K562 (cell line): ENCODE measurements at regions not wholly inside any gene's neighbourhood (a gene's known extent, or its start where the extent isn't known, plus 50 kb on each side); places are given as distances from the start of the nearest gene placed in this dataset.

Experiments
- ATAC-seq: fragments of 200-7000 bp; cut with Tn5 transposase; 3 replicates; pipeline ENCODE4 v1.9.1; 2020; ENCODE audit warnings: moderate library complexity
- BruUV-seq: library from RNA; stranded (reverse); fragments of 400-500 nt; replicated peaks from 2 replicates; lab custom pipeline; 2021; lab: Mats Ljungman, UMichigan
- CTCF ChIA-PET: fragments of 300-600 bp; formaldehyde crosslinking; extraction: SDS; loops from one replicate; lab custom pipeline; 2021; ENCODE audit warnings: low intra/inter-chr PET ratio; lab: Yijun Ruan, JAX
- POLR2A ChIA-PET: fragments of 300-600, 350-650 bp; sonication (Branson Sonifier 250); formaldehyde crosslinking; extraction: SDS; loops from one replicate; lab custom pipeline; 2021; ENCODE audit warnings: antibody characterized with exemption, inconsistent platforms; lab: Yijun Ruan, JAX
- DNase-seq, 4 experiments: peaks; one replicate each; pipeline versions ENCODE4 v3.0.0 to v3.0.0-alpha.2; 2011 to 2018; ENCODE audit warnings: low spot score in 3 of 4, mixed read lengths in 3 of 4; ENCODE audit errors: extremely low read depth in 1 of 4
- FAIRE-seq: peaks from 2 replicates; lab custom pipeline; 2011; peaks lifted over from hg19 to GRCh38; lab: Jason Lieb, UNC
- H2AFZ ChIP-seq: 2 replicates; pipeline ENCODE4 v1.6.0; 2011; ENCODE audit warnings: low read depth, low read length, control low read depth, inconsistent platforms
- H3K27ac ChIP-seq: fragments of 200-600 bp; 3 replicates; pipeline ENCODE4 v1.8.0; 2011; ENCODE audit warnings: low read depth, mild to moderate bottlenecking, control low read depth, inconsistent platforms, low read length, moderate library complexity, mixed read lengths; ENCODE audit errors: extremely low read depth
- H3K27me3 ChIP-seq, 2 experiments: fragments of 300-600 bp in 1 of 2; 2 replicates in 1 of 2; 3 replicates in 1 of 2; pipeline versions ENCODE4 v1.6.0 to v1.8.0; 2011; ENCODE audit warnings: inconsistent platforms in 2 of 2, low read length in 2 of 2, mild to moderate bottlenecking in 1 of 2, mixed read lengths in 1 of 2, moderate library complexity in 1 of 2; ENCODE audit not compliant: control insufficient read depth in 2 of 2, insufficient read depth in 2 of 2
- H3K36me3 ChIP-seq: fragments of 300-600 bp; 3 replicates; pipeline ENCODE4 v1.8.0; 2011; ENCODE audit warnings: mild to moderate bottlenecking, low read length, inconsistent platforms; ENCODE audit not compliant: control insufficient read depth, insufficient read depth
- H3K4me1 ChIP-seq, 2 experiments: fragments of 200-600 bp in 1 of 2; replicated peaks in 1 of 2; 2 replicates in 1 of 2; 3 replicates in 1 of 2; pipeline versions ENCODE4 v1.5.1 to v1.8.0; 2011; ENCODE audit warnings: inconsistent platforms in 2 of 2, low read length in 2 of 2, mild to moderate bottlenecking in 1 of 2, mixed read lengths in 1 of 2, moderate library complexity in 1 of 2; ENCODE audit not compliant: control insufficient read depth in 2 of 2, insufficient read depth in 2 of 2
- H3K4me2 ChIP-seq: 2 replicates; pipeline ENCODE4 v1.6.1; 2011; ENCODE audit warnings: low read length, control low read depth, inconsistent platforms, mixed read lengths; ENCODE audit not compliant: insufficient read depth
- H3K4me3 ChIP-seq: fragments of 200-600 bp; sonication (generic), shearing (Covaris generic); 2 replicates; pipeline ENCODE4 v1.5.1; 2016; ENCODE audit warnings: control low read depth, inconsistent platforms
- H3K79me2 ChIP-seq: fragments of 200-600 bp; 3 replicates; pipeline ENCODE4 v1.8.0; 2011; ENCODE audit warnings: low read length, inconsistent platforms; ENCODE audit not compliant: control insufficient read depth, insufficient read depth
- H3K9ac ChIP-seq, 2 experiments: 2 replicates each; pipeline versions ENCODE4 v1.6.0 to v1.6.1; 2011; ENCODE audit warnings: low read depth in 2 of 2, low read length in 2 of 2, control low read depth in 1 of 2, inconsistent platforms in 1 of 2, mild to moderate bottlenecking in 1 of 2, mixed read lengths in 1 of 2; ENCODE audit not compliant: insufficient read depth in 1 of 2
- H3K9me1 ChIP-seq: one replicate; pipeline ENCODE4 v1.6.0; 2011; ENCODE audit warnings: inconsistent platforms, mild to moderate bottlenecking, low read length, moderate library complexity; ENCODE audit not compliant: control insufficient read depth, insufficient read depth
- H3K9me3 ChIP-seq: replicated peaks from 2 replicates; pipeline ENCODE4 v1.5.1; 2011; ENCODE audit warnings: low read depth, low read length, inconsistent platforms; ENCODE audit not compliant: control insufficient read depth, insufficient read depth
- H4K20me1 ChIP-seq: replicated peaks from 2 replicates; pipeline ENCODE4 v1.6.1; 2011; ENCODE audit warnings: low read length, inconsistent platforms, mixed read lengths; ENCODE audit not compliant: control insufficient read depth, insufficient read depth
- CEBPG ChIP-seq, 3 experiments: fragments of 200-800 bp in 1 of 3; sonication (Bioruptor generic) in 1 of 3; sonication (generic) in 1 of 3; formaldehyde crosslinking in 1 of 3; IDR thresholded peaks in 2 of 3; conservative IDR thresholded peaks in 1 of 3; 2 replicates each; pipeline versions ENCODE4 v1.6.1 to v1.8.0; 2016 to 2022; ENCODE audit warnings: missing compliant biosample characterization in 2 of 3, missing genetic modification characterization in 2 of 3, mild to moderate bottlenecking in 1 of 3, missing genetic modification reagents in 1 of 3
- CREM ChIP-seq: IDR thresholded peaks from 2 replicates; pipeline ENCODE4 v1.6.1; 2014; ENCODE audit warnings: antibody characterized with exemption, low read depth
- EP400 ChIP-seq: fragments of 450-650 bp; IDR thresholded peaks from 2 replicates; pipeline ENCODE4 v1.6.1; 2017; ENCODE audit warnings: antibody characterized with exemption, mild to moderate bottlenecking, moderate library complexity
- FOXP4 ChIP-seq: sonication (generic); formaldehyde crosslinking; IDR thresholded peaks from 2 replicates; pipeline ENCODE4 v1.8.0; 2022; ENCODE audit warnings: mild to moderate bottlenecking, missing genetic modification reagents, borderline replicate concordance
- ILF3 ChIP-seq: fragments of 450-650 bp; IDR thresholded peaks from 2 replicates; pipeline ENCODE4 v1.6.1; 2018; ENCODE audit warnings: antibody characterized with exemption, mild to moderate bottlenecking, moderate library complexity, borderline replicate concordance
- KHSRP ChIP-seq: fragments of 450-650 bp; IDR thresholded peaks from 2 replicates; pipeline ENCODE4 v1.6.1; 2017
- MBD1 ChIP-seq: fragments of 250-450 bp; sonication (Bioruptor Pico); IDR thresholded peaks from 2 replicates; pipeline ENCODE4 v1.8.0; 2022; ENCODE audit warnings: inconsistent platforms
- NCOA1 ChIP-seq: fragments of 450-650 bp; IDR thresholded peaks from 2 replicates; pipeline ENCODE4 v1.6.1; 2016; ENCODE audit warnings: low read depth
- PHB ChIP-seq: fragments of 250-450 bp; sonication (Bioruptor Pico); IDR thresholded peaks from 2 replicates; pipeline ENCODE4 v1.5.0; 2021
- PHF8 ChIP-seq: fragments of 200-600 bp; sonication (generic); IDR thresholded peaks from 2 replicates; pipeline ENCODE4 v1.6.1; 2012; ENCODE audit warnings: mixed run types, mild to moderate bottlenecking, inconsistent platforms, low read length, moderate library complexity, borderline replicate concordance
- POLR2AphosphoS2 ChIP-seq: IDR thresholded peaks from 2 replicates; pipeline ENCODE4 v1.6.1; 2012; ENCODE audit warnings: low read length, improper control_type of control experiment
- TCF15 ChIP-seq: fragments of 250-450 bp; sonication (Bioruptor Pico); IDR thresholded peaks from 2 replicates; pipeline ENCODE4 v1.8.0; 2022; ENCODE audit warnings: moderate library complexity, mild to moderate bottlenecking, inconsistent platforms
- TFE3 ChIP-seq: fragments of 450-650 bp; formaldehyde crosslinking; IDR thresholded peaks from 2 replicates; pipeline ENCODE4 v1.4.0; 2020; ENCODE audit warnings: mild to moderate bottlenecking, mixed read lengths
- ZC3H4 ChIP-seq: sonication (generic); formaldehyde crosslinking; IDR thresholded peaks from 2 replicates; pipeline ENCODE4 v1.9.0; 2021; ENCODE audit warnings: missing genetic modification reagents, borderline replicate concordance
- ZKSCAN1 ChIP-seq: fragments of 150-350 bp; IDR thresholded peaks from 2 replicates; pipeline ENCODE4 v1.6.1; 2016; ENCODE audit warnings: low read depth, low read length
- ZNF551 ChIP-seq: fragments of 250-450 bp; sonication (Bioruptor Pico); IDR thresholded peaks from 2 replicates; pipeline ENCODE4 v1.5.0; 2021; ENCODE audit warnings: mild to moderate bottlenecking, moderate library complexity
- ZNF584 ChIP-seq: fragments of 200-800 bp; sonication (Bioruptor generic); IDR thresholded peaks from 2 replicates; pipeline ENCODE4 v1.6.1; 2016; ENCODE audit warnings: low read depth, mild to moderate bottlenecking, missing genetic modification characterization, missing compliant biosample characterization
- ZNF586 ChIP-seq: fragments of 450-650 bp; formaldehyde crosslinking; conservative IDR thresholded peaks from 2 replicates; pipeline ENCODE4 v1.4.0; 2020; ENCODE audit warnings: mild to moderate bottlenecking, moderate library complexity
- ZNF668 ChIP-seq: fragments of 250-450 bp; sonication (Bioruptor Pico); IDR thresholded peaks from 2 replicates; pipeline ENCODE4 v1.8.0; 2022; ENCODE audit warnings: mild to moderate bottlenecking, inconsistent platforms
- WGBS: fragments of 100-300 bp; shearing (Covaris generic); methylation state at CpG from one replicate; pipeline ENCODE4 v1.1.6; 2016; ENCODE audit warnings: low coverage, mixed read lengths; ENCODE audit not compliant: insufficient coverage; ENCODE audit errors: missing lambda C conversion rate; 5-methylcytosine and 5-hydroxymethylcytosine counted together
- in situ Hi-C: fragments of 300-500 bp; cut with MboI; formaldehyde crosslinking; loops from 4 replicates; pipeline ENCODE4 v1.15.0; 2018; ENCODE audit warnings: inconsistent platforms, mixed read lengths
- intact Hi-C: fragments of 100-400 bp; cut with micrococcal nuclease; formaldehyde crosslinking; loops from 2 replicates; pipeline ENCODE4 v1.14.2; 2022

- no peak for FAIRE-seq
- no peak for TF ChIP-seq KHSRP
- TF ChIP-seq ZNF586 = no peak
- no peak for TF ChIP-seq POLR2AphosphoS2
- TF ChIP-seq ILF3 = no peak
- TF ChIP-seq ZNF551 (CRISPR knock-in tag) = no peak
- TF ChIP-seq TCF15 (CRISPR knock-in tag) = no peak
- TF ChIP-seq FOXP4 (CRISPR knock-in tag) = no peak
- no peak for TF ChIP-seq NCOA1
- TF ChIP-seq CEBPG (CRISPR knock-in tag; IDR thresholded peaks at IDR 0.05) = no peak
- no peak for TF ChIP-seq CEBPG (tag; conservative IDR thresholded peaks at IDR 0.05 in 1 of 2, IDR thresholded peaks at IDR 0.05 in 1 of 2)
- no peak for TF ChIP-seq ZC3H4 (CRISPR knock-in tag)
- TF ChIP-seq EP400 = no peak
- no peak for TF ChIP-seq PHB
- TF ChIP-seq ZKSCAN1 = no peak
- TF ChIP-seq CREM = no peak
- no peak for TF ChIP-seq MBD1 (CRISPR knock-in tag)
- TF ChIP-seq PHF8 = no peak
- no peak for TF ChIP-seq TFE3 (CRISPR knock-in tag)
- no peak for TF ChIP-seq ZNF584 (CRISPR knock-in tag)
- no peak for TF ChIP-seq ZNF668 (CRISPR knock-in tag)
These were observed 357.6 kb downstream of the MCTP2 start for GRCh38 chr15:94588993-94589392.

More at GRCh38 chr15:94588993-94589392, 357.6 kb downstream of the MCTP2 start:
- Histone ChIP-seq H3K4me3 (no peak overlapping the region), H3K9me3 (no peaks in the 10 kb centered on the region), H3K79me2 (no peaks in the 10 kb centered on the region), H3K27ac (no peak overlapping the region), H2AFZ (no peak overlapping the region), H3K4me1 (no peaks in the 10 kb centered on the region), H4K20me1 (no peaks in the 10 kb centered on the region), H3K27me3 (no peaks in the 10 kb centered on the region; a peak in 1 of 5 replicates), H3K9me1 (no peaks in the 10 kb centered on the region), H3K4me2 (no peak overlapping the region), H3K9ac (no peak overlapping the region), H3K36me3 (no peaks in the 10 kb centered on the region)
- WGBS = 1% methylated on average over 4 of the region's 4 CpGs
- ATAC-seq (no peak), DNase-seq (no peak)
- CTCF ChIA-PET = no interaction called here
- POLR2A ChIA-PET = no interaction called here
- no TSS peak for BruUV-seq
- intact Hi-C loops = loop anchor here (10.0 kb wide), 1 partner anchor 436 kb away; no protein-coding TSS in a partner anchor
- in situ Hi-C loops = no loop called here
